Sigmoid colon (tissue), 4 donors: ENCODE measurements at regions not wholly inside any gene's neighbourhood (a gene's known extent, or its start where the extent isn't known, plus 50 kb on each side); places are given as distances from the start of the nearest gene placed in this dataset.

Experiments
- EP300 ChIP-seq, 4 donors: sonication (generic); formaldehyde crosslinking; IDR thresholded peaks; one replicate each; pipeline ENCODE4 v1.6.1; 2017; ENCODE audit warnings: antibody characterized with exemption in 4 of 4
- POLR2A ChIP-seq, 2 donors: fragments of 450-650 bp; IDR thresholded peaks; one replicate each; pipeline ENCODE4 v1.6.1; 2016; ENCODE audit warnings: antibody characterized with exemption in 2 of 2, mild to moderate bottlenecking in 2 of 2, moderate library complexity in 2 of 2
- POLR2AphosphoS5 ChIP-seq, 4 donors: sonication (generic); formaldehyde crosslinking; IDR thresholded peaks; one replicate each; pipeline ENCODE4 v1.6.1; 2017; ENCODE audit warnings: antibody characterized with exemption in 4 of 4
- TF ChIP-seq, protein P1 (sequence below), 4 experiments: fragments of 450-650 bp in 3 of 4; fragments of 200-600 bp in 1 of 4; IDR thresholded peaks; one replicate each; pipeline ENCODE4 v1.5.1; 2016 to 2019; ENCODE audit warnings: antibody characterized with exemption in 4 of 4, mild to moderate bottlenecking in 3 of 4, moderate library complexity in 2 of 4

DNA sequence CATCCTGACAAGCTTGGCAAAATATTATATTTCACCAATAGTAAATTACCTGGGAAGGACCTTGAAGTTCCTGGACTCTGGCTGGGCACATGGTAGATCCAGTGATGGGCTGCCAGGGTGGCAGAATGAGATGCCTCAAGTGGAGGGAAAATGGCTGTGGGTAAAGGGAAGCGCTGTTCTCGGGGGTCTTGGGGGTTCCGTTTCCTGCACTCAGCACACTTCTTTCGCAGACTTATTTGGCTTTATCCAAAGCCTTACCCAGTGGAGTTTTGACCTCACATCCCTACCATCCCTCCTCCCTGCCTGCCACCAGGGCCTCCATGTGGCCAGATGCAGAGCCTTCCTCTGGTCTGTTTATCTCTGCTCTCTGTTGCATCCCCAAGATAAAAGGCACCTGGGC, 654.9 kb upstream of the HS6ST1 start:
- TF ChIP-seq, protein P1, sequence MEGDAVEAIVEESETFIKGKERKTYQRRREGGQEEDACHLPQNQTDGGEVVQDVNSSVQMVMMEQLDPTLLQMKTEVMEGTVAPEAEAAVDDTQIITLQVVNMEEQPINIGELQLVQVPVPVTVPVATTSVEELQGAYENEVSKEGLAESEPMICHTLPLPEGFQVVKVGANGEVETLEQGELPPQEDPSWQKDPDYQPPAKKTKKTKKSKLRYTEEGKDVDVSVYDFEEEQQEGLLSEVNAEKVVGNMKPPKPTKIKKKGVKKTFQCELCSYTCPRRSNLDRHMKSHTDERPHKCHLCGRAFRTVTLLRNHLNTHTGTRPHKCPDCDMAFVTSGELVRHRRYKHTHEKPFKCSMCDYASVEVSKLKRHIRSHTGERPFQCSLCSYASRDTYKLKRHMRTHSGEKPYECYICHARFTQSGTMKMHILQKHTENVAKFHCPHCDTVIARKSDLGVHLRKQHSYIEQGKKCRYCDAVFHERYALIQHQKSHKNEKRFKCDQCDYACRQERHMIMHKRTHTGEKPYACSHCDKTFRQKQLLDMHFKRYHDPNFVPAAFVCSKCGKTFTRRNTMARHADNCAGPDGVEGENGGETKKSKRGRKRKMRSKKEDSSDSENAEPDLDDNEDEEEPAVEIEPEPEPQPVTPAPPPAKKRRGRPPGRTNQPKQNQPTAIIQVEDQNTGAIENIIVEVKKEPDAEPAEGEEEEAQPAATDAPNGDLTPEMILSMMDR (IDR thresholded peaks at IDR 0.05): no peak
- TF ChIP-seq POLR2A (IDR thresholded peaks at IDR 0.05) (no peak), POLR2AphosphoS5 (IDR thresholded peaks at IDR 0.05) (no peak), EP300 (IDR thresholded peaks at IDR 0.05) (no peak)
